HepG2 (cell line): ENCODE measurements at regions not wholly inside any gene's neighbourhood (a gene's known extent, or its start where the extent isn't known, plus 50 kb on each side); places are given as distances from the start of the nearest gene placed in this dataset.

Experiments
- ATAD3A ChIP-seq: sonication (generic); formaldehyde crosslinking; IDR thresholded peaks from 2 replicates; pipeline ENCODE4 v1.4.0; 2020; ENCODE audit warnings: missing genetic modification reagents
- CEBPG ChIP-seq: IDR thresholded peaks from 2 replicates; pipeline ENCODE4 v1.6.1; 2016
- ERF ChIP-seq: IDR thresholded peaks from 2 replicates; pipeline ENCODE4 v1.6.1; 2018; ENCODE audit warnings: missing biosample characterization, missing genetic modification reagents
- HIVEP1 ChIP-seq: sonication (generic); formaldehyde crosslinking; IDR thresholded peaks from 2 replicates; pipeline ENCODE4 v1.4.0; 2020; ENCODE audit warnings: mild to moderate bottlenecking, missing genetic modification reagents
- MIER2 ChIP-seq: IDR thresholded peaks from 2 replicates; pipeline ENCODE4 v1.6.1; 2016; ENCODE audit warnings: missing biosample characterization, missing genetic modification reagents
- NAIF1 ChIP-seq: sonication (generic); formaldehyde crosslinking; IDR thresholded peaks from 2 replicates; pipeline ENCODE4 v1.5.0; 2020; ENCODE audit warnings: mild to moderate bottlenecking, missing genetic modification reagents, borderline replicate concordance
- NR2F1 ChIP-seq, 2 experiments: fragments of 450-650 bp in 1 of 2; formaldehyde crosslinking in 1 of 2; IDR thresholded peaks; 2 replicates each; pipeline versions ENCODE4 v1.5.0 to v1.6.1; 2016 to 2020; ENCODE audit warnings: mild to moderate bottlenecking in 1 of 2, missing compliant biosample characterization in 1 of 2, missing genetic modification reagents in 1 of 2, moderate library complexity in 1 of 2
- PHF8 ChIP-seq: sonication (generic); formaldehyde crosslinking; IDR thresholded peaks from 2 replicates; pipeline ENCODE4 v1.5.0; 2020; ENCODE audit warnings: missing genetic modification reagents
- PRDM10 ChIP-seq: sonication (generic); formaldehyde crosslinking; IDR thresholded peaks from 2 replicates; pipeline ENCODE4 v1.4.0; 2020; ENCODE audit warnings: low read depth, missing genetic modification reagents
- PRDM15 ChIP-seq: sonication (generic); formaldehyde crosslinking; IDR thresholded peaks from 2 replicates; pipeline ENCODE4 v1.4.0; 2020; ENCODE audit warnings: missing genetic modification reagents
- SKI ChIP-seq: fragments of 450-650 bp; IDR thresholded peaks from one replicate; pipeline ENCODE4 v1.6.1; 2018; ENCODE audit warnings: mild to moderate bottlenecking; ENCODE audit not compliant: partially characterized antibody
- SUZ12 ChIP-seq: fragments of 150-350 bp; IDR thresholded peaks from 2 replicates; pipeline ENCODE4 v1.6.1; 2014; ENCODE audit warnings: low read depth, low read length
- TFAP4 ChIP-seq: sonication (generic); IDR thresholded peaks from 2 replicates; pipeline ENCODE4 v1.6.1; 2016; ENCODE audit warnings: low read depth, borderline replicate concordance
- ZC3H4 ChIP-seq: sonication (generic); formaldehyde crosslinking; IDR thresholded peaks from 2 replicates; pipeline ENCODE4 v1.4.0; 2020; ENCODE audit warnings: missing genetic modification reagents, borderline replicate concordance
- ZFP62 ChIP-seq: sonication (generic); formaldehyde crosslinking; IDR thresholded peaks from 2 replicates; pipeline ENCODE4 v1.4.0; 2020; ENCODE audit warnings: missing genetic modification reagents
- ZNF136 ChIP-seq: sonication (generic); formaldehyde crosslinking; IDR thresholded peaks from 2 replicates; pipeline ENCODE4 v1.8.1; 2022; ENCODE audit warnings: low read depth, mild to moderate bottlenecking, moderate library complexity, missing genetic modification reagents
- ZNF335 ChIP-seq: sonication (generic); formaldehyde crosslinking; IDR thresholded peaks from 2 replicates; pipeline ENCODE4 v1.4.0; 2020; ENCODE audit warnings: missing genetic modification reagents
- ZNF546 ChIP-seq: sonication (generic); formaldehyde crosslinking; conservative IDR thresholded peaks from 2 replicates; pipeline ENCODE4 v1.8.1; 2023; ENCODE audit warnings: mild to moderate bottlenecking, missing genetic modification reagents
- ZNF747 ChIP-seq: sonication (generic); formaldehyde crosslinking; IDR thresholded peaks from 2 replicates; pipeline ENCODE4 v1.8.1; 2023; ENCODE audit warnings: missing genetic modification reagents, mild to moderate bottlenecking, borderline replicate concordance
- ZNF775 ChIP-seq: sonication (generic); formaldehyde crosslinking; IDR thresholded peaks from 2 replicates; pipeline ENCODE4 v1.4.0; 2020; ENCODE audit warnings: missing genetic modification reagents, mild to moderate bottlenecking, moderate library complexity, borderline replicate concordance
- ZUFSP ChIP-seq: sonication (generic); formaldehyde crosslinking; IDR thresholded peaks from 2 replicates; pipeline ENCODE4 v1.9.0; 2021; ENCODE audit warnings: missing genetic modification reagents, mild to moderate bottlenecking, borderline replicate concordance

- TF ChIP-seq PRDM15 (CRISPR knock-in tag) (no peak), HIVEP1 (CRISPR knock-in tag) (no peak), ERF (CRISPR knock-in tag) (no peak), SUZ12 (no peak), ZUFSP (no peak), ZC3H4 (no peak), ZNF546 (CRISPR knock-in tag) (no peak), PRDM10 (CRISPR knock-in tag) (no peak), ZFP62 (CRISPR knock-in tag) (no peak), ZNF136 (no peak), MIER2 (CRISPR knock-in tag) (0 out of 2 replicates have a peak, but pooled peaks have one; percentile 38), SKI (no peak), ATAD3A (no peak), NAIF1 (CRISPR knock-in tag) (no peak), NR2F1 (CRISPR knock-in tag; IDR thresholded peaks at IDR 0.05) (no peak), PHF8 (CRISPR knock-in tag) (no peak), CEBPG (CRISPR knock-in tag) (no peak), ZNF335 (no peak), ZNF747 (CRISPR knock-in tag) (no peak), TFAP4 (0 out of 2 replicates have a peak, but pooled peaks have one; percentile 21), ZNF775 (CRISPR knock-in tag) (no peak)
Measured at GRCh38 chr2:12514631-12515437, 201.9 kb upstream of the TRIB2 start (continued).
